ENCODE measurements at regions not wholly inside any gene's neighbourhood (a gene's known extent, or its start where the extent isn't known, plus 50 kb on each side); places are given as distances from the start of the nearest gene placed in this dataset.

- ChIA-PET POLR2A (no interaction called here), CTCF (no interaction called here), RAD21 (ENCODE audit: low non-redundant PET in 1 of 2, low total read pairs in 2 of 2, uncharacterized antibody in 2 of 2, unreplicated experiment in 2 of 2) (no interaction called here)
- no peak for TF ChIP-seq CBX3 (IDR thresholded peaks at IDR 0.05; ENCODE audit: low read depth)
- TF ChIP-seq SIN3A (IDR thresholded peaks at IDR 0.05; ENCODE audit: low read depth) = no peak
- TF ChIP-seq TCF7L2 (IDR thresholded peaks at IDR 0.05; ENCODE audit: borderline replicate concordance, extremely low read depth, insufficient read depth, insufficient read length) = no peak
- TF ChIP-seq CEBPB (IDR thresholded peaks at IDR 0.05; ENCODE audit: low read depth) = no peak
- no peak for TF ChIP-seq SP1 (IDR thresholded peaks at IDR 0.05; ENCODE audit: low read depth)
- no peak for TF ChIP-seq POLR2A (IDR thresholded peaks at IDR 0.05; ENCODE audit: borderline replicate concordance, extremely low read depth, insufficient read depth, insufficient read length)
- no peak for TF ChIP-seq ATF3 (IDR thresholded peaks at IDR 0.05)
- no peak overlapping the region for H3K4me3 ChIP-seq (replicated peaks in 1 of 2; ENCODE audit: low read depth in 1 of 2, low read length in 2 of 2)
- no peaks in the 10 kb centered on the region for H3K79me2 ChIP-seq (ENCODE audit: insufficient read depth, low read length)
- no peaks in the 10 kb centered on the region for H3K9me3 ChIP-seq (ENCODE audit: control insufficient read depth in 1 of 2, insufficient read depth in 1 of 2, low read depth in 1 of 2, low read length in 2 of 2)
- no TSS peak for BruUV-seq (replicated peaks)
- intact Hi-C loops (cut with micrococcal nuclease) = no loop called here
- DNase-seq (ENCODE audit: low read depth, low spot score) (no peak), ATAC-seq (no peak)
- H3K9me2 ChIP-seq (ENCODE audit: insufficient read depth) = no peaks in the 10 kb centered on the region
- H2AFZ ChIP-seq (ENCODE audit: low read depth, low read length, poor library complexity, severe bottlenecking) = no peak overlapping the region
- H3K9ac ChIP-seq (ENCODE audit: low read length) = no peak overlapping the region
- H3K27ac ChIP-seq (ENCODE audit: low read depth, low read length) = no peak overlapping the region
- no peaks in the 10 kb centered on the region for H4K20me1 ChIP-seq (ENCODE audit: insufficient read depth)
- H3K4me1 ChIP-seq (ENCODE audit: control insufficient read depth in 1 of 2, insufficient read depth in 2 of 2, low read length in 2 of 2) = peaks cover 0 to 2% of the 10 kb centered on the region in 2 experiments; a peak in 2 of 4 replicates
- H3K4me2 ChIP-seq (ENCODE audit: low read length) = no peak overlapping the region
- H3K36me3 ChIP-seq (ENCODE audit: control insufficient read depth in 1 of 2, insufficient read depth in 2 of 2, low read length in 2 of 2) = no peaks in the 10 kb centered on the region
- no peaks in the 10 kb centered on the region for H3K27me3 ChIP-seq (ENCODE audit: insufficient read depth, low read length)
These were observed 207.8 kb downstream of the CXXC4 start for GRCh38 chr4:104286867-104287266.

- ChIA-PET POLR2A (no interaction called here), CTCF (no interaction called here), RAD21 (ENCODE audit: low non-redundant PET in 1 of 2, low total read pairs in 2 of 2, uncharacterized antibody in 2 of 2, unreplicated experiment in 2 of 2) (no interaction called here)
- H4K20me1 ChIP-seq (ENCODE audit: insufficient read depth) = no peaks in the 10 kb centered on the region
- no peak overlapping the region for H3K4me2 ChIP-seq (ENCODE audit: low read length)
- H2AFZ ChIP-seq (ENCODE audit: low read depth, low read length, poor library complexity, severe bottlenecking) = no peak overlapping the region
- DNase-seq (ENCODE audit: low read depth, low spot score) (no peak), ATAC-seq (no peak)
- no peaks in the 10 kb centered on the region for H3K36me3 ChIP-seq (ENCODE audit: control insufficient read depth in 1 of 2, insufficient read depth in 2 of 2, low read length in 2 of 2)
- H3K4me3 ChIP-seq (replicated peaks in 1 of 2; ENCODE audit: low read depth in 1 of 2, low read length in 2 of 2) = no peak overlapping the region
- intact Hi-C loops (cut with micrococcal nuclease) = no loop called here
- H3K9me2 ChIP-seq (ENCODE audit: insufficient read depth) = no peaks in the 10 kb centered on the region
- H3K27ac ChIP-seq (ENCODE audit: low read depth, low read length) = no peak overlapping the region
- H3K9me3 ChIP-seq (ENCODE audit: control insufficient read depth in 1 of 2, insufficient read depth in 1 of 2, low read depth in 1 of 2, low read length in 2 of 2) = no peaks in the 10 kb centered on the region
- no peaks in the 10 kb centered on the region for H3K79me2 ChIP-seq (ENCODE audit: insufficient read depth, low read length)
- no peaks in the 10 kb centered on the region for H3K4me1 ChIP-seq (ENCODE audit: control insufficient read depth in 1 of 2, insufficient read depth in 2 of 2, low read length in 2 of 2)
- TF ChIP-seq SIN3A (IDR thresholded peaks at IDR 0.05; ENCODE audit: low read depth) (no peak), SP1 (IDR thresholded peaks at IDR 0.05; ENCODE audit: low read depth) (no peak), ZBTB33 (IDR thresholded peaks at IDR 0.05; ENCODE audit: extremely low read depth, insufficient replicate concordance, low read length) (no peak), EZH2phosphoT487 (IDR thresholded peaks at IDR 0.05; ENCODE audit: borderline replicate concordance) (no peak)
- BruUV-seq (replicated peaks) = no TSS peak
- no peak overlapping the region for H3K9ac ChIP-seq (ENCODE audit: low read length)
- no peaks in the 10 kb centered on the region for H3K27me3 ChIP-seq (ENCODE audit: insufficient read depth, low read length)
These were observed 211.4 kb downstream of the CXXC4 start for GRCh38 chr4:104283303-104283702.
